Activated CD4-positive, alpha-beta memory T cell treated with anti-CD3 and anti-CD28 coated beads for 36 hours (primary cell): ENCODE measurements at regions not wholly inside any gene's neighbourhood (a gene's known extent, or its start where the extent isn't known, plus 50 kb on each side); places are given as distances from the start of the nearest gene placed in this dataset.
"Not testable (repeated sequence)": the region's sequence is repeated elsewhere in the genome, so short reads cannot be mapped to it uniquely, and the experiment has no call there.

Experiments used
- CTCF ChIA-PET: fragments of 350-600 bp; sonication (Branson Sonifier 250); formaldehyde crosslinking; loops from one replicate; lab custom pipeline; 2021; ENCODE audit warnings: antibody characterized with exemption, inconsistent platforms; lab: Charles Lee
- POLR2A ChIA-PET: fragments of 350-600 bp; sonication (Branson Sonifier 250); formaldehyde crosslinking; loops from one replicate; lab custom pipeline; 2021; ENCODE audit warnings: antibody characterized with exemption; lab: Charles Lee
- DNase-seq: peaks from one replicate; pipeline ENCODE4 v3.0.0-alpha.2; 2020
- H3K27ac Mint-ChIP-seq: one replicate; pipeline ENCODE4 v1.8.0; 2021; ENCODE audit warnings: mixed read lengths
- H3K27me3 Mint-ChIP-seq: one replicate; pipeline ENCODE4 v1.8.0; 2021; ENCODE audit warnings: mixed read lengths
- H3K36me3 Mint-ChIP-seq: one replicate; pipeline ENCODE4 v1.8.0; 2021; ENCODE audit warnings: mixed read lengths
- H3K4me1 Mint-ChIP-seq: one replicate; pipeline ENCODE4 v1.8.0; 2021; ENCODE audit warnings: low read depth, mixed read lengths
- H3K4me3 Mint-ChIP-seq: one replicate; pipeline ENCODE4 v1.8.0; 2021; ENCODE audit warnings: mild to moderate bottlenecking, mixed read lengths
- H3K9me3 Mint-ChIP-seq: one replicate; pipeline ENCODE4 v1.8.0; 2021; ENCODE audit warnings: mixed read lengths
- intact Hi-C: fragments of 100-400 bp; cut with micrococcal nuclease; formaldehyde crosslinking; loops from one replicate; pipeline ENCODE4 v1.15.1; 2023

DNA sequence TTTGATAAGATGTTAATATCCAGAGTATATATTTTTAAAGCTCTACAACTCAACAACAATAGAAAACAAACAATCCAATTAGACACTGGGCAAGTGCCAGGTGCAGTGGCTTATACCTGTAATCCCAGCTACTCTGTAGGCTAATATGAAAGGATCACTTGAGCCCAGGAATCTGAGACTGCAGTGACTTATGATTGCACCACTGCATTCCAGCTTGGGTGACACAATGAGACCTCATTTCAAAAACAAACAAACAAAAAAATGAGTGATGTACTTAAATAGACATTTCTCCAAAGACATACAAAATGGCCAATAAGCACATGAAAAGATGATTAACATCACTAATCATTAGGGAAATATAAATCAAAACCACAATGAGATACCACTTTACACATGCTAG is 356.8 kb upstream of the PCDH10 start:
- H3K27me3 Mint-ChIP-seq: no peaks in the 10 kb centered on the region
- no peak for DNase-seq
- H3K4me3 Mint-ChIP-seq: no peak overlapping the region
- H3K4me1 Mint-ChIP-seq: no peaks in the 10 kb centered on the region
- ChIA-PET POLR2A (no interaction called here), CTCF (no interaction called here)
- no peak overlapping the region for H3K27ac Mint-ChIP-seq
- H3K36me3 Mint-ChIP-seq: peaks cover 2% of the 10 kb centered on the region
- intact Hi-C loops: no loop called here
- H3K9me3 Mint-ChIP-seq: peaks cover 14% of the 10 kb centered on the region

DNA sequence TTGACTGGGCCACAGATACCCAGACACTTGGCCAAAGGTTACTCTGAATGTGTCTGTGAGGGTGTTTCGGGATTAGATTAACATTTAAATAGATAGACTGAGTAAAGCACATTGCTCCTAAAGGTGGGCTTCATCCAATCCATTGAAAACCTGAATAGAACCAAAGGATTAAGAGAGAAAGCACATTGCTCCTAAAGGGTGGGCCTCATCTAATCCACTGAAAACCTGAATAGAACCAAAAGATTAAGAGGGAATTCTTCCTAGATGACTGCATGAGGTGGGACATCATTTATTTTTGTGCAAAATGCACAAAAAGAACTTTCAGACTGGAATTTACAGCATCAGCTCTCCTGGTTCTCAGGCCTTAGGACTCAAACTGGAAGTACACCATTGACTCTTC is 351.2 kb upstream of the PCDH10 start:
- H3K36me3 Mint-ChIP-seq: no peaks in the 10 kb centered on the region
- ChIA-PET POLR2A (no interaction called here), CTCF (no interaction called here)
- H3K27me3 Mint-ChIP-seq: no peaks in the 10 kb centered on the region
- no peaks in the 10 kb centered on the region for H3K4me1 Mint-ChIP-seq
- DNase-seq: no peak
- H3K4me3 Mint-ChIP-seq: no peak overlapping the region
- intact Hi-C loops: no loop called here
- H3K27ac Mint-ChIP-seq: no peak overlapping the region
- H3K9me3 Mint-ChIP-seq: peaks cover 4% of the 10 kb centered on the region

DNA sequence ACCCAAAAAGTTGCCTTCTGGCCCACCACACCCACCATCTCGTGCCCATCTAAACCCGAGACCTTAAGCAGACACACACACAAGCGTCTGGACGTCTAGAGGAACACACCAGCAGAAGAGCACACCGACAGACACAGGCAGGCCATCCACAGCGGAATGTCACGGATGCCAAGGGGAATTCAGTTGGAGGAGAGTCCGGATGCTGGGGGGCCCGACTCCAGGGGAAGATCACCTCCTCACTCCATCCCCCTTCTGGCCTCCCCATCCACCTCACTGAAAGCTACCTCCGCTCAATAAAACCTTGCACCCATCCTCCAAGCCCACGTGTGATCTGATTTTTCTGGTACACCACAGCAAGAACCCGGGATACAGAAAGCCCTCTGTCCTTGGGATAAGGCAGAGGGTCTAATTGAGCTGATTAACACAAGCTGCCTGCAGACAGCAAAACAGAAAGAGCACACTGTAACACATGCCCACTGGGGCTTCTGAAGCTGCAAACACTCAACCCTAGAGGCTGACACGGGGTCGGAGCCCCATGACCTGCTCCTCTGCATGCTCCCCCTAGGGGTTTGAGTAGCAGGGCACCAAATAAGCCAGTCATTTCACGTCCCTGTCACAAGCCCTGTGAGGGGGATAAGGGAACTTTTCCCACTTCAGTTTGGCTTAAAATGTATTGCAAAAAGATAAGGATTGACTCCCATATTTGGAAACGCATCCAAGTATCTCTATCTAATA is 339.6 kb upstream of the PCDH10 start:
- H3K4me1 Mint-ChIP-seq: no peaks in the 10 kb centered on the region
- POLR2A ChIA-PET: no interaction called here
- peaks cover 21% of the 10 kb centered on the region for H3K9me3 Mint-ChIP-seq
- no peak for DNase-seq
- no peaks in the 10 kb centered on the region for H3K36me3 Mint-ChIP-seq
- no peak overlapping the region for H3K4me3 Mint-ChIP-seq
- no peaks in the 10 kb centered on the region for H3K27me3 Mint-ChIP-seq
- intact Hi-C loops: no loop called here
- CTCF ChIA-PET: no interaction called here
- H3K27ac Mint-ChIP-seq: no peak overlapping the region

DNA sequence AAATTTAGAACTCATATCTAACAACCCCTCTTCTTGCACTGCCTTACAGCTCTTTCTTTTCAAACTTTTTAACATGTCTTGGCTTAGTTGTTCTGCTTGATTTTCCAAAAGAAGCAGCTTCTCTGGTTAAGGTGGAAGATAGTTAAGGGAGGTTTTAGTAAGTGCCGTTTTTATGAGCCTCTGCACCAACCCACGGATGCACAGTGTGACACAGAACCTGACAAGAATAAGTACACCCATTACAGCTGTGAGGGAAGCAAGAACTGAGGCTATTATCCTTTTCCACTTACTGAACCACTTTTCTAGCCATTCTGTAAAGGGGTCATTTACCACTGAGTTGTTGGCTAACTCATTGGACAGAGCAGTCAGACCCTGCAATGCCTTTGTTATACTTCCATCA is 336.0 kb upstream of the PCDH10 start:
- H3K27ac Mint-ChIP-seq, intact Hi-C loops, H3K4me3 Mint-ChIP-seq, POLR2A ChIA-PET, CTCF ChIA-PET, DNase-seq, H3K4me1 Mint-ChIP-seq, H3K36me3 Mint-ChIP-seq, H3K27me3 Mint-ChIP-seq: not testable (repeated sequence)
- H3K9me3 Mint-ChIP-seq: peaks cover 20% of the 10 kb centered on the region

DNA sequence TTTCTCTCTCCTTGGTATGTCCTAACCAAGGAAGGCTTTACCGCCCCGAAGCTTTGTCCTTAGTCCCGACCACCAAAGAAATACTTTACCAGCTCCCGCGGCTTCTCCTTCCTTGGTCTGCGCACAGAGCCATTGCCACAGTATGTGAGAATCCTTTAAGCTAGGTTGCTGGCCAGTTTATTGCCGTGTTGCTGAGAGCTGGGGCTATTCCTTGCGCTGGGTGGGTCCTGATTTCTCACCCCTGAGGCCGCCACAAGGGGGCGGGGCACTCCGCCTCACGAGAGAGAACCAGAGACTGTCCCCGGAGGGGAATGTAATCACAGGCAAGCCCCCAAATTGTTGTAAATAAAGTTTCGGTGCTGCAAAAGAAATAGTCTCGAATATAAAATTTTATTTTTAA is 331.0 kb upstream of the PCDH10 start:
- DNase-seq: no peak
- POLR2A ChIA-PET: no interaction called here
- Mint-ChIP-seq H3K36me3 (no peaks in the 10 kb centered on the region), H3K27me3 (no peaks in the 10 kb centered on the region), H3K4me3 (no peak overlapping the region), H3K4me1 (no peaks in the 10 kb centered on the region), H3K9me3 (peaks cover 14% of the 10 kb centered on the region), H3K27ac (no peak overlapping the region)
- CTCF ChIA-PET: no interaction called here
- intact Hi-C loops: no loop called here

DNA sequence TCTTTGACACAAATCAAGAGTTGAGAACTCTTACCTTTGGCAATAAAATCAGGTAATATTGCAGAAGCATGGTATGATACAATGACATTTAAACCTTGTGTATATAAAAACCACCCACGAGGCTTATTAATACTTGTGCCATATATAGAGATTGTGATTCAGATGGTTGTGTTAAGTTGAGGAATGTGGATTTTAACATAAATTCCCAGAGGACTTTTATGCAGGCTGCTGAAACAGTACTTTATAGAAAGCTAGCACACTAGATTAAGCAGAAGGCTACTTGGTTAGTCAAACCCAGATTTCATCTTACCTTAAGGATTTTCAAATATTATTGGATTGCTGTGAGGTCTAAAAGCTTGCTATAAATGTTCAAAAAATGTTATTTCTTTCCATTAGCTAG is 325.7 kb upstream of the PCDH10 start:
- H3K36me3 Mint-ChIP-seq: no peaks in the 10 kb centered on the region
- peaks cover 4% of the 10 kb centered on the region for H3K9me3 Mint-ChIP-seq
- no peak overlapping the region for H3K27ac Mint-ChIP-seq
- CTCF ChIA-PET: no interaction called here
- POLR2A ChIA-PET: no interaction called here
- no peak overlapping the region for H3K4me3 Mint-ChIP-seq
- no peaks in the 10 kb centered on the region for H3K27me3 Mint-ChIP-seq
- H3K4me1 Mint-ChIP-seq: no peaks in the 10 kb centered on the region
- intact Hi-C loops: no loop called here
- no peak for DNase-seq

DNA sequence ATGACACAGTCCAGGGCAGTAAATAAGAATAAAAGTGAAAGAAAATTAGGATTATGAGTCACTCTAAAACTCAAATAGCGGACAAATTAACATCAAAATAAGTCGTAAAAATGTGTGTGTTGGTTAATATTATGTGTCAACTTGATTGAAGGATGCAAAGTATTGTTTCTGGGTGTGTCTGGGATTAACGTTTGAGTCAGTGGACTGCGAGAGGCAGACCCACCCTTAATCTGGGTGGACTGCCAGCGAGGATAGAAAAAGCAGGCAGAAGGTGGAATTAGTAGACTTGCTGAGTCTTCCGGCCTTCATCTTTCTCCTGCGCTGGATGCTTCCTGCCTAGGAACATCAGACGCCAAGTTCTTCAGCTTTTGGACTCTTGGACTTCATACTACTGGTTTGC is 324.3 kb upstream of the PCDH10 start:
- ChIA-PET CTCF (no interaction called here), POLR2A (no interaction called here)
- H3K36me3 Mint-ChIP-seq: no peaks in the 10 kb centered on the region
- intact Hi-C loops: no loop called here
- H3K9me3 Mint-ChIP-seq: no peaks in the 10 kb centered on the region
- DNase-seq: no peak
- H3K4me1 Mint-ChIP-seq: no peaks in the 10 kb centered on the region
- H3K27me3 Mint-ChIP-seq: no peaks in the 10 kb centered on the region
- H3K4me3 Mint-ChIP-seq: no peak overlapping the region
- no peak overlapping the region for H3K27ac Mint-ChIP-seq

DNA sequence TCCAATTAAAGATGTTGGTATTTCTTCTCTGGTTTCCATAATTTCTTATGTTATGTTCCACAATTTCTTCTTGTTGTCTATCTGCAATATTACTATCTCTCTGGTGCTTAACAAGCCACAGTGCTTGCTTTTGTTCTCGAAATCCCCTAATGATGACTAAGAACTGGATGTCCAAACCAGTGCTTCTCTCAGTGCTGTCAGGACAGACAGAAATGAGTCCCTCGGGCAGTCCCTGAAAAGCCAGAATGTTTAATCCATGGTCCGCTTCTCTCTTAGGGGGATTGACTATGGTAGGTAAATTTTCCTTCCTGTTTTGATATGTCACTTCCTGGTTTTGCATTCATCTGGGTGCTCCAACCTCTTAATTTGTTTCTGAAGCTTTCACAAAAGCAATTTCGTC is 321.6 kb upstream of the PCDH10 start:
- ChIA-PET POLR2A (no interaction called here), CTCF (no interaction called here)
- H3K4me3 Mint-ChIP-seq: no peak overlapping the region
- intact Hi-C loops: no loop called here
- H3K4me1 Mint-ChIP-seq: no peaks in the 10 kb centered on the region
- peaks cover 2% of the 10 kb centered on the region for H3K9me3 Mint-ChIP-seq
- H3K27ac Mint-ChIP-seq: no peak overlapping the region
- H3K27me3 Mint-ChIP-seq: no peaks in the 10 kb centered on the region
- DNase-seq: no peak
- H3K36me3 Mint-ChIP-seq: no peaks in the 10 kb centered on the region

DNA sequence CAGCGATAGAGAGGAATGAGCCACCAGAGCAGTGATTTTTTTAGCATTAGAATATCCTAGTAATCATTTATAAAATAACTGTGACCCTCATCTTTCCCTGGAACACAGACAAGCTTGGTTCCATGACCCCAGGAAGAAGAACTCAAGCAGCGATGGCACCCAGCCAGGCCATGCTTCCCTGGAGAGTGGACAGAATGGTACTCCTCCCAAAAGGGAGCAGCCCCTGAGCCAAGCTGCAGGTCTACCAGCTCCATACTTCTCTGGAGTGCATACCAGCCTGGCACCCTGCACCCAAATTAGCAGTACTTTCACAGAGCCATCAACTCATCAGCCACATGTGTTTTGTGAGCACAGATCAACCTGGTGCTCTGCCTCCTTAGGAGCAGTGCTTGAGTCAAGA is 310.9 kb upstream of the PCDH10 start:
- Mint-ChIP-seq H3K4me1 (no peaks in the 10 kb centered on the region), H3K27ac (no peak overlapping the region), H3K4me3 (no peak overlapping the region), H3K36me3 (no peaks in the 10 kb centered on the region), H3K27me3 (no peaks in the 10 kb centered on the region), H3K9me3 (peaks cover 36% of the 10 kb centered on the region)
- ChIA-PET CTCF (no interaction called here), POLR2A (no interaction called here)
- intact Hi-C loops: no loop called here
- no peak for DNase-seq

DNA sequence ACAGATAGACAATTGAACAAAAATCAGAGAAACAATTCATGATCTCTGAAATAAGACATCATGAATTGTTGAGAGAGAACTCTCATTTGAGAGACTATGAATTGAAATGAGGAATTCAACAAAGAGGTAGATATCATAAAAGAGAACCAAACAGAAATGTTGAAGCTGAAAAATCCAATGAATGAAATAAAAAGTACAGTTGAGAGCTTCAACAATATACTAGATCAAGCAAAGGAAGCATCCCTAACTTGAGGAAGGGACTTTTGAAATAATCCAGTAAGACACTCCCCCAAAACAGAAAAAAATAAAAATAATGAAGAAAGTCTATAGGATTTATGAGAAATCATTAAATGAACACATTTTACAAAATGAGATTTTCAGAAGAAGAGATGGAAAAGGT is 310.0 kb upstream of the PCDH10 start:
- no peak for DNase-seq
- ChIA-PET POLR2A (no interaction called here), CTCF (no interaction called here)
- H3K27me3 Mint-ChIP-seq: no peaks in the 10 kb centered on the region
- H3K4me1 Mint-ChIP-seq: no peaks in the 10 kb centered on the region
- H3K27ac Mint-ChIP-seq: no peak overlapping the region
- H3K36me3 Mint-ChIP-seq: no peaks in the 10 kb centered on the region
- H3K9me3 Mint-ChIP-seq: peaks cover 36% of the 10 kb centered on the region
- H3K4me3 Mint-ChIP-seq: no peak overlapping the region
- intact Hi-C loops: no loop called here

DNA sequence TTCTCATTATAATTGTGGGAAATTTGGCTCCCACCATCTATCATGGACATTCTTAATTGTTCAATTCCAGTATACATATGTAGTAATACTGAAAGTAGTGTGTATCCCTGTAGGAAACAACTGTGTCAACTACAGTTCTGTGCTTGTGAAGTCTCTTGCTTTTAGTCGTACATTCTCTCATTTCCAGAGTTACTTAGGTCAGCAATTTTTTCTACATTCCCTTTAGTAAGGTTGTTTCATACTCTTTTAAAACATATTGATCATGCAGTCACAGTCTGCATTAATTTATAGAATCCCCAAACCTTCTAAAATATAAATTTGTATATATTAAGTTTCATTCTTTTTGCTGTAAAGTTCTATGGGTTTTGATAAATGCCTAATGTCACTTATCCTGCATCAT is 289.2 kb upstream of the PCDH10 start:
- peaks cover 7% of the 10 kb centered on the region for H3K9me3 Mint-ChIP-seq
- ChIA-PET CTCF (no interaction called here), POLR2A (no interaction called here)
- no peak for DNase-seq
- intact Hi-C loops: no loop called here
- H3K4me1 Mint-ChIP-seq: no peaks in the 10 kb centered on the region
- H3K27me3 Mint-ChIP-seq: no peaks in the 10 kb centered on the region
- no peak overlapping the region for H3K4me3 Mint-ChIP-seq
- H3K27ac Mint-ChIP-seq: no peak overlapping the region
- no peaks in the 10 kb centered on the region for H3K36me3 Mint-ChIP-seq

DNA sequence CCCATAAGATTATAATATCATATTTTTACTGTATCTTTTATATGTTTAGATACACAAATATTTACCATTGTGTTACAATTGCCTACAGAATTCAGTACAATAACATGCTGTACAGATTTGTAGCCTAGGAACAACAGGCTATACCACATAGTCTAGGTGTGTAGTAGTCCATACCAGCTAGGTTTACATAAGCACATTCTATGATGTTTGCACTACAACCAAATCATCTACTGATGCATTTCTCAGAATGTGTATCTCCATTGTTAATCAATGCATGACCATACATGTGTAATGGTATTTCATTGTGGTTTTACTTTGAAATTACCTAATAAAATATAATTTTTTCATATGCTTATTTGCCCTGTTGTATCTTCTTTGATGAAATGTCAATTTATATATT is 288.1 kb upstream of the PCDH10 start:
- Mint-ChIP-seq H3K27ac (no peak overlapping the region), H3K36me3 (no peaks in the 10 kb centered on the region), H3K9me3 (peaks cover 7% of the 10 kb centered on the region), H3K4me3 (no peak overlapping the region), H3K4me1 (no peaks in the 10 kb centered on the region), H3K27me3 (no peaks in the 10 kb centered on the region)
- DNase-seq: no peak
- intact Hi-C loops: no loop called here
- ChIA-PET POLR2A (no interaction called here), CTCF (no interaction called here)

DNA sequence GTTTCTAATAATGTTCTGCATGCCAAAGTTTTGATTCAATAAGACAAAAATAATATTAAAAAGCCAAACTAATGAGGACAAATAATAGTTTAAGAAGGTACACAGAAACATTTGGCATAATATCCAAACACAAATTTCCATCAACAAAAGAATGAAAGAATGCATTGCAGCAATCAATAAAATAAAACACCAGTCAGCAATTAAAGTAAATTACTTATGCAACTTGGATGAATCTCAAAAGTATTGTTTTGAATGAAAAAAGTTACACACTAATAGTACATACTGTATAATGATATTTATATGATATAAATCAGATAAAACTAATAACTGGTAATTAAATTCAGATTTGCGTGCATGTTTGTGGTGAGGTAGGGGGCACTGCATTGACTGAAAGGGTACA is 285.5 kb upstream of the PCDH10 start:
- peaks cover 3% of the 10 kb centered on the region for H3K9me3 Mint-ChIP-seq
- no peak overlapping the region for H3K27ac Mint-ChIP-seq
- no peaks in the 10 kb centered on the region for H3K27me3 Mint-ChIP-seq
- intact Hi-C loops: no loop called here
- H3K4me1 Mint-ChIP-seq: no peaks in the 10 kb centered on the region
- DNase-seq: no peak
- H3K4me3 Mint-ChIP-seq: no peak overlapping the region
- POLR2A ChIA-PET: no interaction called here
- no peaks in the 10 kb centered on the region for H3K36me3 Mint-ChIP-seq
- CTCF ChIA-PET: no interaction called here
